ENCODE measurements at regions not wholly inside any gene's neighbourhood (a gene's known extent, or its start where the extent isn't known, plus 50 kb on each side); places are given as distances from the start of the nearest gene placed in this dataset.

GRCh38 chr2:105974812-105975211, 219.3 kb downstream of the UXS1 start:
- Histone ChIP-seq H3K36me3 (ENCODE audit: insufficient read depth, low read length) (no peaks in the 10 kb centered on the region), H3K4me3 (ENCODE audit: low read length, poor library complexity, severe bottlenecking) (no peak overlapping the region), H3K9me3 (ENCODE audit: insufficient read depth, low read depth, low read length) (peaks cover 8% of the 10 kb centered on the region; the same call in 1 of the 2 replicates), H3K4me2 (ENCODE audit: low read depth, low read length, poor library complexity, severe bottlenecking) (no peak overlapping the region), H3K79me2 (ENCODE audit: insufficient read depth, low read length) (no peaks in the 10 kb centered on the region), H3K9ac (ENCODE audit: low read depth, low read length, poor library complexity, severe bottlenecking) (no peak overlapping the region), H3K27me3 (ENCODE audit: insufficient read depth, low read length, poor library complexity, severe bottlenecking) (no peaks in the 10 kb centered on the region), H3F3A (ENCODE audit: low read depth) (no peaks in the 10 kb centered on the region), H2AFZ (ENCODE audit: low read length) (peak overlapping the region; percentile 53), H3K9me2 (replicated peaks; ENCODE audit: low read depth, low read length) (no peaks in the 10 kb centered on the region), H3K4me1 (ENCODE audit: insufficient read depth, low read length, poor library complexity, severe bottlenecking) (peaks cover 4% of the 10 kb centered on the region), H4K20me1 (ENCODE audit: insufficient read depth, low read length, poor library complexity, severe bottlenecking) (no peaks in the 10 kb centered on the region)
- TF ChIP-seq CTCF (conservative IDR thresholded peaks at IDR 0.05; ENCODE audit: low read length): no peak
- no peak for TF ChIP-seq EZH2phosphoT487 (IDR thresholded peaks at IDR 0.05; ENCODE audit: borderline replicate concordance)

- H3K9ac ChIP-seq (ENCODE audit: low read depth, low read length, poor library complexity, severe bottlenecking): no peak overlapping the region
- H3F3A ChIP-seq (ENCODE audit: low read depth): no peaks in the 10 kb centered on the region
- H3K79me2 ChIP-seq (ENCODE audit: insufficient read depth, low read length): no peaks in the 10 kb centered on the region
- H3K36me3 ChIP-seq (ENCODE audit: insufficient read depth, low read length): no peaks in the 10 kb centered on the region
- H3K4me3 ChIP-seq (ENCODE audit: low read length, poor library complexity, severe bottlenecking): no peak overlapping the region
- H4K20me1 ChIP-seq (ENCODE audit: insufficient read depth, low read length, poor library complexity, severe bottlenecking): no peaks in the 10 kb centered on the region
- TF ChIP-seq EZH2phosphoT487 (IDR thresholded peaks at IDR 0.05; ENCODE audit: borderline replicate concordance): no peak
- TF ChIP-seq CTCF (conservative IDR thresholded peaks at IDR 0.05; ENCODE audit: low read length): no peak
- H2AFZ ChIP-seq (ENCODE audit: low read length): no peak overlapping the region
- peaks cover 4% of the 10 kb centered on the region for H3K4me1 ChIP-seq (ENCODE audit: insufficient read depth, low read length, poor library complexity, severe bottlenecking)
- no peaks in the 10 kb centered on the region for H3K9me2 ChIP-seq (replicated peaks; ENCODE audit: low read depth, low read length)
- no peaks in the 10 kb centered on the region for H3K27me3 ChIP-seq (ENCODE audit: insufficient read depth, low read length, poor library complexity, severe bottlenecking)
- peaks cover 11% of the 10 kb centered on the region; the same call in 1 of the 2 replicates for H3K9me3 ChIP-seq (ENCODE audit: insufficient read depth, low read depth, low read length)
- H3K4me2 ChIP-seq (ENCODE audit: low read depth, low read length, poor library complexity, severe bottlenecking): no peak overlapping the region
These were observed 221.2 kb downstream of the UXS1 start for GRCh38 chr2:105972927-105973326.

DNA sequence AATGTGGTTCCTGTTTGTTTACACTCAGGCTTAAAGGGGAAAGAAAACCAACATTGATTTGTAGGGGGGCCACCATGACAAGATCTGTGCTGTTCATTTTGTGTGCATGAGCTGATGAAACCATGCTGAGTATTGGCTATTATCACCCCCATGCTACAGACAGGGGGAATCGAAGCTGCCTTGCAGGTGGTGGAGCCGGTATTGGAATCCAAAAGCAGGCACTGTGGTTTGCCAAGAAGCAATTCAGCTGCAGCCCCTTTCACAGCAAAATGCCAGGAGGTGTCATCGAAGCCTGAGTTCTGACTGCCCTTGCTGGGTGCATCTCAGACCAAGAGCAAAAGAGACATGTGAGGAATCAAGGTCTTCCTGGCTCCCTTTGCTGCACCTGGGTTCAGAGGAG, 221.9 kb downstream of the UXS1 start:
- Histone ChIP-seq H3K36me3 (ENCODE audit: insufficient read depth, low read length) (no peaks in the 10 kb centered on the region), H2AFZ (ENCODE audit: low read length) (no peak overlapping the region), H3K27me3 (ENCODE audit: insufficient read depth, low read length, poor library complexity, severe bottlenecking) (no peaks in the 10 kb centered on the region), H3K9ac (ENCODE audit: low read depth, low read length, poor library complexity, severe bottlenecking) (no peak overlapping the region), H3K79me2 (ENCODE audit: insufficient read depth, low read length) (no peaks in the 10 kb centered on the region), H3F3A (ENCODE audit: low read depth) (no peaks in the 10 kb centered on the region), H3K9me3 (ENCODE audit: insufficient read depth, low read depth, low read length) (peaks cover 10% of the 10 kb centered on the region; the same call in 1 of the 2 replicates), H3K9me2 (replicated peaks; ENCODE audit: low read depth, low read length) (no peaks in the 10 kb centered on the region), H3K4me3 (ENCODE audit: low read length, poor library complexity, severe bottlenecking) (no peak overlapping the region), H3K4me1 (ENCODE audit: insufficient read depth, low read length, poor library complexity, severe bottlenecking) (peaks cover 4% of the 10 kb centered on the region), H4K20me1 (ENCODE audit: insufficient read depth, low read length, poor library complexity, severe bottlenecking) (no peaks in the 10 kb centered on the region), H3K4me2 (ENCODE audit: low read depth, low read length, poor library complexity, severe bottlenecking) (no peak overlapping the region)
- TF ChIP-seq EZH2phosphoT487 (IDR thresholded peaks at IDR 0.05; ENCODE audit: borderline replicate concordance) (no peak), CTCF (conservative IDR thresholded peaks at IDR 0.05; ENCODE audit: low read length) (no peak)
